IMR-90 (cell line): ENCODE measurements at regions not wholly inside any gene's neighbourhood (a gene's known extent, or its start where the extent isn't known, plus 50 kb on each side); places are given as distances from the start of the nearest gene placed in this dataset.

Experiments
- CTCF ChIP-seq: conservative IDR thresholded peaks from 2 replicates; pipeline ENCODE4 v1.5.1; 2012; ENCODE audit warnings: mild to moderate bottlenecking, low read depth, low read length, improper control_type of control experiment
- POLR2A ChIP-seq: IDR thresholded peaks from 2 replicates; pipeline ENCODE4 v1.6.1; 2012; ENCODE audit warnings: mild to moderate bottlenecking, low read depth, low read length

- TF ChIP-seq POLR2A (no peak), CTCF (no peak)
Observed at GRCh38 chr18:77906103-77906892, 656.6 kb downstream of the GALR1 start.
